GM18505 (cell line): ENCODE measurements at regions not wholly inside any gene's neighbourhood (a gene's known extent, or its start where the extent isn't known, plus 50 kb on each side); places are given as distances from the start of the nearest gene placed in this dataset.
"Not testable (repeated sequence)": the region's sequence is repeated elsewhere in the genome, so short reads cannot be mapped to it uniquely, and the experiment has no call there.

Experiments
- ATAC-seq: cut with Tn5 transposase; IDR thresholded peaks from one replicate; pipeline ENCODE4 v1.9.1; 2021; ENCODE audit not compliant: unreplicated experiment
- POLR2A ChIP-seq: IDR thresholded peaks from 4 replicates; pipeline ENCODE4 v1.6.1; 2011; ENCODE audit warnings: borderline replicate concordance; ENCODE audit not compliant: insufficient read depth, insufficient read length; ENCODE audit errors: extremely low read depth

DNA sequence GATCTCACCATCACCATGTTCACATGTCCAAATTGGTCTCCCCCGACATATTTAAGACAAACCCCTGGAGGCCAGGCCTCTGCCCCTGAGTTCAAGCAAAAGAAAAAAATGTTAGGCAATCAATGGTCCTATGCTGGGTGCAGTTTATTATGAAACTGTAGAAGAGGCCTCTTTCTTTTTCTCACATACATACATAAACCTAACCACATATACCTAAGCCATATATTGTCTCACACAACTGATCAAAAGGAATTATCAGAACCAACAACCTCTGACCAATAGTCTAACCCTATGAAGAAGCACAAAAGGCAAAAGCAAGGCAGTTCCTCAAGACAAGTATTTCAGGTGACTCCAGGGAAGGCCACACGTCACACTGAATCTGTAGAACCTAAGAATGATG lies 49.9 kb downstream of the ILRUN start:
- ATAC-seq = no peak
- no peak for TF ChIP-seq POLR2A

DNA sequence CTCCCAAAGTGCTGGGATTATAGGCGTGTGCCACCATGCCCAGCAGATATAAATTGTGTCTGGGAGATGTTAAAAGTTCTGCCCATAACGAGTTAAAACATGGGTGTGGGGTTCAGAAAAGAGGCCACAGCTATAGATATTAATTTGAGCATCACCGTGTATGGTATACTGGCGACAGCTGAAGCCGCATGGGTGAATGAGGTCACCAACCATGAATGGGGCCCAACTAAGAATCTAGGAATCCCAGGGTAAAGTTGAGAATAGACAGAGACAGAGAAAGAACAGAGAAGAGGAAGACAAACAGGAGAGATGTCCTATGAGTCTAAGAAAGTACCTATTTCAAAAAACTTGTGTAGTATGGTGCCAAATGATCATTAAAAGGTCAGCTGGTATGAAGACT lies 50.9 kb downstream of the ILRUN start:
- no peak for ATAC-seq

DNA sequence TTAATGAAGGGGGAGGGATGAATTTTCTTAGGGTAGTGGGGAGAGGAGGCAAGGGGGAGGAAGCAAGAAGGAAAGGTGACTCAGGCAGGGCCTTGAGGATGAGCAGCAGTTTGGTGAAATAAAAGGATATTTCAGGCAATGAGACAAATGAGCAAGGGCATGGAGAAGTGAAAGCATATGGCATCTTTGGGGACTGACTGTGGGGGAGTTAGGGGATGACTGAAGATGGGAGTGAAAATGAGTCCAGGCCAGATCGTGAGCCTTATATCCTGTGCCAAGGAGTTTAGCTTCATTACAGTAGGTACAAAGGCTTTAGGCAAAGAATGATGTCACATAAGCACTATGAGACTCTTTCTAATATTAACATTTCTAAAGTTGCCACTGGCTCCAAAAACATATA lies 51.9 kb downstream of the ILRUN start:
- no peak for TF ChIP-seq POLR2A
- ATAC-seq = no peak

More for the DNA sequence above, 50.9 kb downstream of the ILRUN start:
- no peak for TF ChIP-seq POLR2A

DNA sequence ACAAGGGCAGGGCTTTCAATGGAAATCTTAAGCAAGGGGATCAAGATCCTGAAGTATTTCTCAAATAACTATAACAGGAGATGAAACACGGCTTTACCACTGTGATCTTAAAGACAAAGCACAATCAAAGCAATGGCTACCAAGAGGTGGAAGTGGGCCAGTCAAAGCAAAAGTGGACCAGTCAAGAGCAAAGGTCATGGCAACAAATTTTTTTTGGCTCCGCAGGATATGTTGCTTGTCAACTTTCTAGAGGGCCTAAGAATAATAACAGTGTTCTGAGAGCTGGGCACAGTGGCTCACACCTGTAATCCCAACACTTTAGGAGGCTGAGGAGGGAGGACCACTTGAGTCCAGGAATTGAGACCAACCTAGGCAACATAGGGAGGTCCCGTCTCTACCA lies 54.1 kb downstream of the ILRUN start:
- no peak for TF ChIP-seq POLR2A
- no peak for ATAC-seq

DNA sequence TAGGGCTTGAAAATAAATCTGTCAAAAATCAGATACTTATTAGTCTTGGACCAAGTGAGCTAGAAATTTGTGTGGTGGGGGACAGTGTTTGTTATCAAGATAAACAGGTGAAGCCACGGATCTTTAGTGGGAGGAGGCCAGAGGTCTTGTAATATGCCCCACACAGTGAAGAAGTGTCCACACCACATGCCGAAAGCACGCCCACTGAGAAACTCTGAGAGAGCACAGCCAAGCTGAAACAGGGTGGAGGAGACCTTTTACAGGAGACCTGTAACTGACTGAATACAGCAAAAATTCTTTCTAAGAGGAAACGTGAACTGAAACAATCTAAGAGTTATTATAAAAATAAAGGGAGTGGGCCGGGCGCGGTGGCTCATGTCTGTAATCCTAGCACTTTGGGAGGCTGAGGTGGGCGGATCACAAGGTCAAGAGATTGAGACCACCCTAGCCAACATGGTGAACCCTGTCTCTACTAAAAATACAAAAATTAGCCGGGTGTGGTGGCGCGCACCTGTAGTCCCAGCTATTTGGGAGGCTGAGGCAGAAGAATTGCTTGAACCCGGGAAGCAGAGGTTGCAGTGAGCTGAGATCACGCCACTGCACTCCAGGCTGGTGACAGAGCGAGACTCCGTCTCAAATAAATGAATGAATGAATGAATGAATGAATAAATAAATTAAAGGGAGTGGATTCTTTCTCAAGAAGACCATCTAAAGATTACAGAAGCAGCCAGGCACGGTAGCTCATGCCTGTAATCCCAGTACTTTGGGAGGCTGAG lies 56.3 kb downstream of the ILRUN start:
- not testable (repeated sequence) for ATAC-seq

DNA sequence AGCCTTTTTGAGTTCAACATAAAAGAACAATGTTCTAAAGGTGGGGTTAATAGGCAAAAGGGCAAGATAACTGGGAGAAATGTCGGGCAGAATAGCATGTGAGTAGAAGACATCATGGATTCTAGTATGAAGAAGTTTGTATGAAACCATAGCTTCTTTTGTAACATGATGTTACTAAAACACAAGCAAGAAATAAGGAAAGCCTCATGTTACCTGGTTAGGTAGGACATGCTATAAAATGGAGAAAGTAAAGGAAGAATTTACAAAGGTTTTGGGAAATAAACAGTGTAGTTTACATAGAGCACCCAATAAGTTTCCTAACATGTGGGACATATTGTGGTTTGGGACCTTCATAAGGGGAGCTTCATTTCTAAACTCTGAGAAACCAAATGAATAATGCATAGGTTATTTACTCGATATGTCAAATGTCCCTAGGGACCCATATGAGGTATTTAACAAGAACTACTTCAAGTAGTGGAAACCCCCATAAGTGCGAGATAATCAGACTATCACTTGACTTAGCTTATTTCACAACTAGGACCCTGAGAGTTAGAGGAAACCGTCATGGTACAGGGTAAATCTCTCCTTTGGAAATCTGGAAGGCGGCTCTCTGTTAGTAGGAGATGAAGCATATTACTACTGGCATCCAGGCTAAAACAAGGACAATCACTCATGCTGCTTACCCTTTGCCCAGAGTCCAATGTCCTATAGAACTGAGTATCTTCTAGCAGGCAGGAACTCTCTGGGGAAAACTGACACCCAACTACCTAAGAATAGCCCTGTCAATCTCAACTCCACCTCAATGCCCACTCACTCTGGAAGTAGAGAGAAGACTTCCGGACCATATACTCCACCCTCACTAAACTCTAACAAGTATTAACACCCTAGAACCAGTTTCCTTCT lies 57.5 kb downstream of the ILRUN start:
- peak; percentile 16 for TF ChIP-seq POLR2A
- ATAC-seq = no peak

DNA sequence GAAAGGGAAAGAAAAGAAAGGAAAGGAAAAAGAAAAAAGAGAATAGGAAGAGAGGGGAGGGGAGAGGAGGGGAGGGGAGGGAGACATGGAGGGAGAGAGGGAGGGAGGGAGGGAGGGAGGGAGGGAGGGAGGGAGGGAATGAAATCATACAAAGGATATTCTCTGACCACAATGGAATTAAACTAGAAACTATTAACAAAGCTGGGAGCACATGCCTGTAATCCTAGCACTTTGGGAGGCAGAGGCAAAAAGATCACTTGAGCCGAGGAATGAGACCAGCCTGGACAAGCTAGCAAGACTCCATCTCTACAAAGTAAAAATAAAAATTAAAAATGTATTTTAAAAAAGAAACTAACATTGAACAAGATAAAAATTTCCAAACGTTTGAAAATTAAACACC lies 62.8 kb downstream of the ILRUN start:
- ATAC-seq = no peak
- no peak for TF ChIP-seq POLR2A

DNA sequence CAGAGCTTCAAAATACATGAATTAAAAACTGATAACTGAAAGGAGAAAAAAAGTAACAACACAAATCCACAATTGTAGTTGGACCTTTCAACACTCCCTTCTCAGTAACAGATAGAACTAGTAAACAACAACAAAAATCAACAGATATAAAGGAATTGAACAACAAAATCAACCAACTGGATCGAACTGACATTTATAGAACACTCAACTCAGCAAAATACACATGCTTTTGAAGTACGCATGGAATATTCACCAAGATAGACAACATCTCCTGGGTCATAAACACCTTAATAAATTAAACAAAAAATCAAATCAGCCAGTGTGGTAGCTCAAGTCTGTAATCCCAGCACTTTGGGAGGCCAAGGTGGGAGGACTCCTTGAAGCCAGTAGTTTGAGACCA lies 63.3 kb downstream of the ILRUN start:
- no peak for ATAC-seq
- no peak for TF ChIP-seq POLR2A

DNA sequence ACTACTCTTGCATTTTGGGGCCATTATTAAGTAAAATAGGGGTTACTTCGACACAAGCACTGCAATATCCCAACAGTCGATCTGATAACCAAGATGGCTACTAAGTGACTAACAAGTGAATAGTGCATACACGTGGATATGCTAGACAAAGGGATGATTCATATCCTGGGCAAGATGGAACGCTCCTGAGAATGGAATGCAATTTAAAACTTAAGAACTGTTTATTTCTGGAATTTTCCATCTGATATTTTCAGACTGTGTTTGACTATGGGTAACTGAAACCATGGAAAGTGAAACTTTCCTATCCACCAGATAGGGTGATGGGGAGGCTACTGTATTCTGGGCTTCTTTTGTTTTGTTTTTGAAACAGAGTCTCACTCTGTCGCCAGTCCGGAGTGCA lies 66.5 kb downstream of the ILRUN start:
- no peak for TF ChIP-seq POLR2A
- no peak for ATAC-seq

DNA sequence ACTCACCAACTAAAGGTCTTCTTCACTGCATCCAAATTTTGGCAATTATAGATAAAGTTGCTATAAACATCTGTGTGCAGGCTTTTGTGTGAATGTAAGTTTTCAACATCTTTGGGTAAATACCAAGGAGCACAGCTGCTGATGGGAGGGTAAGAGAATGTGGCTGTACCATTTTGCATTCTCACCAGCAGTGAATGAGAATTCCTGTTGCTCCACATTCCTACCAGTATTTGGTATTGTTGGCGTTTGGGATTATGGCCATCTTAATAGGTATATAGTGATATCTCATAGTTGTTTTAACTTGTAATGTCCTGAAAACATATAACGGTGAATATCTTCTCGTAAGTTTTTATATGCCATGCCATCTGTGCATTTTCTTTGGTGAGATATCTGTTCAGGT lies 69.3 kb downstream of the ILRUN start:
- TF ChIP-seq POLR2A = no peak
- ATAC-seq = no peak

DNA sequence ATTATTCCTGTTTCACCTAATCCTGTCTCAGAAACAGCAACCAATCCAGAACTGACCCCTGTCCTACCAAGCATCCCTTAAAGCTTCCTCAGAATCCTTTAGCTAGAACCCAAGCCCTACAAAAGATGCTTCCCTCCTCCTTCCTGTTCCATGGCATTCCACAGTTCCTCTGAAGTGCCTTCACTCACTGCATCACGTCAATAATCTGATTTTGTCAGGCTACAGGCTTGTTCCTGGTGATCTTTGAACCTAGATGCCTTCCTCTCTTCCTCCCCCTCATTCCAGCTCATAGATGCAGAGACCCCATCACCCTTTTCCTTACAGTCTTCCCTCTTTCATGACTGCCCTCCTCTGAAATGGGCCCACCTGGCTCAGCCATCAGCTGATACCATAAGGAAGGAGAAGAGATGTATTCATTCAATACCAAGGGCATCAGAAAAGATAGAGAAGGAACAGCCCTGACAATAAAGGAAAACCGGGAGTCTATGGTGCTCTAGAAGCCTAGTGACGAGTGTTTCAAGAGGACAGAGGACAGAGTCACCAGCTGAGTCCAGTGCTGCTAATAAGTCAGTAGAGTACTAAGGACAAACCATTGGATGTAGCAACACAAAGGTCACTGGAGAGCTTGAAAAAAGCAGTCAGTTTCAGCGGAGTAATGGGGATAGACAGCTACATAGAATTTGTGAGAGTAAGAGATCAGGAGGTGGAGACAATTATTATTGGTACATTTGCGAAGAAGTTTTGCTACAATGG lies 62.5 kb upstream of the SPDEF start:
- no peak for ATAC-seq
- no peak for TF ChIP-seq POLR2A

DNA sequence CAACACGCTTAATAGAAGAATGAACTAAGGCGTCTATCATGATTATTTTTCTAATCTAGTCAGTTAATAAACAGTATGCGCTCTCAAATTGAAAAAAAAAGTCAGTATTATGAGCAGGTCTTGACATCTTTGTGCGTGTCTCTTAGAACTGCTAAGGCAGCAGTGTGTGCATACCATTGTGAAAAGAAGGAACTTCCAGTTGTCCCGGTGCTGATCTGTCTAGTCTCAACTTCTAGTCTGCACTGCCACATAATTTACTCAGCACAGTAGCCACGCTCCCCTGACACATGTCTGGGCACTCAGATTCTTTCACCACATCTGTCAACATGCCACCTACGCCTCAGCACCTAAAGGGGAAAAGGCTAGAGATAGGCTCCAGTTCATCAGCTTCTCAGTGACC lies 61.1 kb upstream of the SPDEF start:
- no peak for TF ChIP-seq POLR2A
- no peak for ATAC-seq

DNA sequence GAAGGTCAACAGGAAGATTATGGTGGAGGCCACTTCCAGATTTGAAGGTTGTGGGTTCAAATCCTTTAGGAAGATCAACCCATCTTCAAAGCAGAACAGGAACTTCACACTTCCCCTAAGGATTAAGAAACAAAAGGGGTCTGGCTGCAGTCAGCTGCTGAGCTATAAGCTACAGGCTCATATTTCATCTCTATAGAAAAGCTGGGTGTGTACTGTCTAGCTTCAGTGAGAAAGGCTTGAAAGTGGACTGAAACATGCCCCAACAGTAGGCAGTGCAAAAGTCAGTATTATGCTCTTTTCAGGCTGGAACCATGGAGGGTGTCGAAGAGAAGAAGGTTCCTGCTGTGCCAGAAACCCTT lies 60.1 kb upstream of the SPDEF start:
- no peak for TF ChIP-seq POLR2A
- ATAC-seq = no peak

DNA sequence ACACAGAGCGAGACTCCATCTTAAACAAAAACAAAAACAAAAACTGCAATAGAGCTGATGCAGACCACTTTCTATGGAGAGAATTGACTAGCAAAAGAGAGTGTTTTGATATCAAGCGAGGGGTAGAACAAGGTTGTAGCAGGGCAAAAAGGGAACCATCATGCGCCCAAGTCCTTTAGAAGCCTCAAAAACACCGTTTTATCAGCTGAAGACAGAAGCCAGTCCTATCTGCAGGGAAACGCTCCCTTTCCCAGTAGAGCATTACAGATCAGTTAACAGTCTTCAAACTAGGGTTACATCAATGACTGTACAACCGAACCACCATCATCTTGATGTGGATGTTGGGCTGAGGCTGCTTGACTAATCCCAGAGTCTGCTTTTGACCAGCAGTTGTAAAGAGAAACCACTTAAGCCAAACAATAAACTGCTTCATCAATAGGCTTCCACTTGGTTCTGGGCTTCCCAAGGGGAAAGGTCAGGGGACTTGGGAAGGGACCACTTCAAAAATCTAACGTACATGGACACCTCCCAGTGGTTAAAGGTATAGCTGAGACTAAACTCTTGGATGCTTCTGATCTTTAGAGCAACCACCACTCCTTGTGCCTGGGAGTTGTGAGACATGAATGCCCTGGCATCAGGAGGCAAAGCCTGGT lies 59.6 kb upstream of the SPDEF start:
- no peak for TF ChIP-seq POLR2A
- no peak for ATAC-seq
